ENCODE measurements at regions not wholly inside any gene's neighbourhood (a gene's known extent, or its start where the extent isn't known, plus 50 kb on each side); places are given as distances from the start of the nearest gene placed in this dataset.

- TF ChIP-seq EZH2 (IDR thresholded peaks at IDR 0.05; ENCODE audit: borderline replicate concordance): no peak
- no peak for TF ChIP-seq CTCF (IDR thresholded peaks at IDR 0.05; ENCODE audit: poor library complexity)
Observed at GRCh38 chr16:76883076-76883475, 307.9 kb upstream of the MON1B start.

Measured in hepatocyte (in vitro differentiated cells).